Left lung (tissue), 4 donors: ENCODE measurements at regions not wholly inside any gene's neighbourhood (a gene's known extent, or its start where the extent isn't known, plus 50 kb on each side); places are given as distances from the start of the nearest gene placed in this dataset.

Experiments
- ATAC-seq: fragments of 200-7000 bp; cut with Tn5 transposase; one replicate; pipeline ENCODE4 v1.9.1; 2020; ENCODE audit warnings: moderate library complexity
- DNase-seq, 4 donors: peaks; one replicate each; pipeline ENCODE4 v3.0.0-alpha.2; 2013 to 2020
- H3K27ac ChIP-seq, 2 donors: fragments of 200-600 bp; sonication (generic) in 1 of 2; one replicate each; pipeline versions ENCODE4 v1.5.0 to v1.8.0; 2020 to 2021
- H3K27me3 ChIP-seq, 2 donors: fragments of 200-600 bp; sonication (generic) in 1 of 2; one replicate each; pipeline versions ENCODE4 v1.5.0 to v1.8.0; 2020 to 2021
- H3K36me3 ChIP-seq, 2 donors: fragments of 200-600 bp; sonication (generic) in 1 of 2; one replicate each; pipeline versions ENCODE4 v1.5.0 to v1.8.0; 2020 to 2021
- H3K4me1 ChIP-seq, 2 donors: fragments of 200-600 bp; one replicate each; pipeline ENCODE4 v1.8.0; 2021
- H3K4me3 ChIP-seq, 2 donors: fragments of 200-600 bp; sonication (generic) in 1 of 2; one replicate each; pipeline versions ENCODE4 v1.5.0 to v1.8.0; 2020 to 2021; ENCODE audit warnings: mild to moderate bottlenecking in 1 of 2
- H3K9me3 ChIP-seq, 2 donors: fragments of 200-600 bp; sonication (generic) in 1 of 2; one replicate each; pipeline versions ENCODE4 v1.5.0 to v1.8.0; 2020 to 2021
- intact Hi-C, 2 donors: fragments of 100-400 bp; cut with DNase I; formaldehyde crosslinking; loops; one replicate each; pipeline versions ENCODE4 v1.11.2 to v1.14.2; 2022
- TF ChIP-seq, protein P1 (sequence below), 2 donors: fragments of 200-600 bp; sonication (generic) in 1 of 2; IDR thresholded peaks; one replicate each; pipeline versions ENCODE4 v1.5.0 to v1.8.0; 2021; ENCODE audit warnings: antibody characterized with exemption in 2 of 2
- donor health status: DM: no; HTN: yes; CAD: no.
- donor health status: DM: no; HTN: no; CAD: no.

GRCh38 chr9:87256973-87257372 is 240.7 kb upstream of the DAPK1 start:
- no peaks in the 10 kb centered on the region for H3K4me1 ChIP-seq
- intact Hi-C loops = no loop called here
- no peaks in the 10 kb centered on the region for H3K36me3 ChIP-seq
- no peak overlapping the region for H3K27ac ChIP-seq
- ATAC-seq (no peak), DNase-seq (no peak)
- no peaks in the 10 kb centered on the region for H3K27me3 ChIP-seq
- TF ChIP-seq, protein P1, sequence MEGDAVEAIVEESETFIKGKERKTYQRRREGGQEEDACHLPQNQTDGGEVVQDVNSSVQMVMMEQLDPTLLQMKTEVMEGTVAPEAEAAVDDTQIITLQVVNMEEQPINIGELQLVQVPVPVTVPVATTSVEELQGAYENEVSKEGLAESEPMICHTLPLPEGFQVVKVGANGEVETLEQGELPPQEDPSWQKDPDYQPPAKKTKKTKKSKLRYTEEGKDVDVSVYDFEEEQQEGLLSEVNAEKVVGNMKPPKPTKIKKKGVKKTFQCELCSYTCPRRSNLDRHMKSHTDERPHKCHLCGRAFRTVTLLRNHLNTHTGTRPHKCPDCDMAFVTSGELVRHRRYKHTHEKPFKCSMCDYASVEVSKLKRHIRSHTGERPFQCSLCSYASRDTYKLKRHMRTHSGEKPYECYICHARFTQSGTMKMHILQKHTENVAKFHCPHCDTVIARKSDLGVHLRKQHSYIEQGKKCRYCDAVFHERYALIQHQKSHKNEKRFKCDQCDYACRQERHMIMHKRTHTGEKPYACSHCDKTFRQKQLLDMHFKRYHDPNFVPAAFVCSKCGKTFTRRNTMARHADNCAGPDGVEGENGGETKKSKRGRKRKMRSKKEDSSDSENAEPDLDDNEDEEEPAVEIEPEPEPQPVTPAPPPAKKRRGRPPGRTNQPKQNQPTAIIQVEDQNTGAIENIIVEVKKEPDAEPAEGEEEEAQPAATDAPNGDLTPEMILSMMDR (IDR thresholded peaks at IDR 0.05) = no peak
- no peaks in the 10 kb centered on the region for H3K9me3 ChIP-seq
- H3K4me3 ChIP-seq = no peak overlapping the region

DNA sequence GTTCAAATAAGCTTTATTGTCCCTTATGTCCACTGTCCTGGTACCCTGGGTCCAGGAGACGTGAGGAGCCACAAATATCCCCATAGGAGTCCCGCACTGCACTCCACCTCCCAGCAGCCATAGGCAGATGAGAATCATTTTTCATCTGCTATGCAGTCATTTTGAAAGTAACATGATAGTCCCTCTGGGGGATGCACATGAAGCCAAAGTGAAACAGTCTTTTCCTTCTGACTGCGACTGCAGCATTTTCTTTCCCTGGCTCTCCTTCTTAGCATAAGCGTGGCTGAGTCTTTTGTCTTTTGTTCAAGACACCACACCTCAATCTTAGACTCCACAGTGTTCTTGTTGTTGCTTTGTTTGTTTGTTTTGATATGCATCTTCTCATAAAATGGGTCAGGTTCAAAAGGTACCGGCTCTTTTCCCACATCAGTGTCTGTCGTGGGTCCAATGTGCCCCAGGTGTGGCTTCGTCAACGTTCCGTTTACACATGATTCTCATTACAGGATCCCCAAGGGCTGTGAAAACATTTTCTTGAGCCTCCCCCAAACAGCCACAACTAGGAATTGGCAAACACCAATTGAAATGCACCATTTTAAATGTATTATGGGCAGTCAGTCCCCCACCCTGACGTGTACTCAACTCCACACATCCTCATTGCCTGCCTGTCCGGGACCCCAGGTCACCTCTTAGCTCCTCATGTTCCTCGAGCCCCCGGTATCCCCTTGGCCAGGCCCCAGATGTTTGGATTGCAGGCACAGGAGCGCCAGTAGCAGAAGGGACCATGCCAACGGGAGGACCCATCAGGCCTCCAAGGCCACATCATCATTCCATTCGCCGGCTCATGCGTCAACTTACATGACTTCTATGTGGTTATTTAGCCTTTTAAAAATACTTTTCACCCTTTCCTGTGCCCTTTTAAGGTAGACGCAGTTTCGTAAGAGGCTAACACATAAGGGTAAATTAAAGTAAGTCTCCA is 237.8 kb upstream of the DAPK1 start:
- H3K27me3 ChIP-seq = no peaks in the 10 kb centered on the region
- no peak overlapping the region for H3K27ac ChIP-seq
- no peak for DNase-seq
- intact Hi-C loops = no loop called here
- TF ChIP-seq, protein P1 (IDR thresholded peaks at IDR 0.05) = no peak
- no peaks in the 10 kb centered on the region for H3K36me3 ChIP-seq
- no peaks in the 10 kb centered on the region for H3K4me1 ChIP-seq
- no peak for ATAC-seq
- no peak overlapping the region for H3K4me3 ChIP-seq
- H3K9me3 ChIP-seq = no peaks in the 10 kb centered on the region

- ATAC-seq (no peak), DNase-seq (no peak)
- H3K4me1 ChIP-seq = no peaks in the 10 kb centered on the region
- H3K9me3 ChIP-seq = no peaks in the 10 kb centered on the region
- no peaks in the 10 kb centered on the region for H3K27me3 ChIP-seq
- intact Hi-C loops = no loop called here
- H3K27ac ChIP-seq = no peak overlapping the region
- no peak overlapping the region for H3K4me3 ChIP-seq
- H3K36me3 ChIP-seq = no peaks in the 10 kb centered on the region
- TF ChIP-seq, protein P1 (IDR thresholded peaks at IDR 0.05) = no peak
These were observed 234.4 kb upstream of the DAPK1 start for GRCh38 chr9:87263291-87263690.

DNA sequence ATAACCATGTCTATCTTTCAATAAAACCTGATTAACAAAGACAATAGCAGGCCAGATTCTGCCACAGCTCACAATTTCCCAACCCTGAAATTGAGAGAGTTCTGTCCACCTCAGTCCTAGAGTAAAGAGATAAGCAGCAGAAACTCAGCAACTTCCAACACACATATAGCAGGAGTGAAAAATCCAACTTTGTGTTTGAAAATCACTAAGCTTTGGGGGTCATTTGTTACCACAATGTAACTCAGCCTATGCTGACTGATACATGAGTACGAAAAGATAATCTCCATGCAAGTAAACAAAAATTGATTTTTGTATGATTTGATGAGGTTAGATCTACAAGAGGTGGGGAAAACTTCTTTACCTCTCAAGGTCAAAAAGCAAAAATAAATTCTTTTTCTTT is 231.0 kb upstream of the DAPK1 start:
- no peaks in the 10 kb centered on the region for H3K4me1 ChIP-seq
- intact Hi-C loops = no loop called here

More for the DNA sequence above, 231.0 kb upstream of the DAPK1 start:
- no peaks in the 10 kb centered on the region for H3K9me3 ChIP-seq
- no peak for DNase-seq
- H3K27me3 ChIP-seq = no peaks in the 10 kb centered on the region
- no peaks in the 10 kb centered on the region for H3K36me3 ChIP-seq
- no peak for ATAC-seq
- H3K4me3 ChIP-seq = no peak overlapping the region
- TF ChIP-seq, protein P1 (IDR thresholded peaks at IDR 0.05) = no peak
- no peak overlapping the region for H3K27ac ChIP-seq
